ENCODE measurements at regions not wholly inside any gene's neighbourhood (a gene's known extent, or its start where the extent isn't known, plus 50 kb on each side); places are given as distances from the start of the nearest gene placed in this dataset.
A peak's percentile ranks its signal among the peaks of the same experiment; 100 is the strongest.
"Not testable (repeated sequence)": the region's sequence is repeated elsewhere in the genome, so short reads cannot be mapped to it uniquely, and the experiment has no call there.

- DNase-seq (ENCODE audit: low read depth in 2 of 2) = no peak
Observed at GRCh38 chr15:31219221-31219620, 107.4 kb upstream of the KLF13 start.

- no peak for DNase-seq (ENCODE audit: low read depth in 2 of 2)
Observed at GRCh38 chr15:31221936-31222515, 104.6 kb upstream of the KLF13 start.

DNA sequence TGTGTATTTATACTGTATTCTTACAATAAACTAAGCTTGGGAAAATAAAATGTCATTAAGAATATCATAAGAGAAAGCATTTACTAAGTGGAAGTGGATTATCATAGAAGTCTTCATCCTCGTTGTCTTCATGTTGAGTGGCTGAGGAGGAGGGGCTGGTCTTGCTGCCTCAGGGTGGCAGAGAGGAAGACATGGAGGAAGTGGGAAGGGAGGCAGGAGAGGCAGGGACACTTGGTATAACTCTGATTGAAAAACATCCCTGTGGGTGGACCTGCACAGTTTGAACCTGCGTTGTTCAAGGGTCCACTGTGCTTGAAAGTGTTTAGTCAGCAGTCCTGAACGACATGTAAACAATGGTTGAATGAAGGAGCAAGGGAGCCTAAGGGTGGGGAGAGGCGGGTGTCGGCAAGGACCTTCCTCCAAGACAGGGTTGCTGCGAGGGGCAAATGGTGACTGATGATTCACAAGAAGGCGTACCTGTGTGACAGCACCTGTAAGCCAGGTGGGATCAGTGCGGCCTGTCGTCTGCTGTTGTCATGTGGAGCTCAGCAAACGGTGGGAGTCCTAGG is 103.8 kb upstream of the KLF13 start:
- DNase-seq (ENCODE audit: low read depth in 2 of 2) = no peak

DNA sequence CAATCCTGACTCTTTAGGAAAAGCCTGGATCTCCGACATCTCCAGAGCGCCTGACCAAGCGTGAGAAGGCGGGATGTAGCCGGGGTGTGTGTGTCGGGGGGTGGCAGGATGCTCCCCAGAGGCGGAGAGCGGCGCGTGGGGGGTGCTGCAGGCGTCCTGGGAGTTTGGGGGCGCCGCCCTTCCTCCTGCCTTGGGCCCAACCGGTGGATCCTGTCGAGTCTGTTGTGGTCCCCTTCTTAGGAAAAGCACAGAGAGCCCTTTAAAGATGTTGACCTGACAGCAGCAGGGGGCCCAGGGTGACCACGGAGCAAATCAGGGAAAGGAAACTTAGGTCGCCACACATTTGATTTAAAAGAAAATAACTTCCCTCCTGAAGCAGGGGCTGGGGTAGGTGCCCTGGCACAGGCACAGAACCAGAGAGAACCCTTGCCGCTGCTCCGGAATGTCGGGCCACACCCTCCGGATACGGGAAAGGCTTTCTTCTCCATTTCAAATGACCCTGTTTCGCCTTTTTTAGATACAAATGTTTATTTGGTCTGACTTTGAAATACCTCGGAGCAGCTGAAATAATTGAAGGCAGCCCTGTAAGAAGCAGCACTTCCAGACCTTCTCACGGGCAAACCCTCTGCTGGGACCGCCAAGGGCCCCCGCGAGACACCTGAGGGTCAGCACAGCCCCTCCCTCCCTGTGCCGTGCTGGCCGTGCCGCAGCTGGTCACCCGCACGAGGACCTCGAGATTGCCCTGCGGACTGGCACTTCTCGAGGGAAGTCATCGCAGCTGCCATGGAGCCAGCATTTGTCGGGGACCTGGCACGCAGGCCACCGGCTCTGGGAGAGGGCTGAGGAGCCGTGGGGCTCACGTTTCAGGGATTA is 102.9 kb upstream of the KLF13 start:
- no peak for DNase-seq (ENCODE audit: low read depth in 2 of 2)

DNA sequence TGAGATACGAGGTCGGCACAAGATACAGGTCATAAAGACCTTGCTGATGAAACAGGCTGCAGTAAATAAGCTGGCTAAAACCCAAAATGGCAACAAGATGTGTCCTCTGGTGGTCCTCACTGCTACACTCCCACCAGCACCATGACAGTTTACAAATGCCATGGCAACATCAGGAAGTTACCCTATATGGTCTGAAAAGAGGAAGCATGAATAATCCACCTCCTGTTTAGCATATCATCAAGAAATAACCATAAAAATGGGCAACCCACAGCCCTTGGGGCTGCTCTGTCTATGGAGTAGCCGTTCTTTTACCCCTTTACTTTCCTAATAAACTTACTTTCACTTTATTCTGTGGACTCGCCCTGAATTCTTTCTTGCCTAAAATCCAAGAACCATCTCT is 102.0 kb upstream of the KLF13 start:
- not testable (repeated sequence) for DNase-seq (ENCODE audit: low read depth in 2 of 2)

DNA sequence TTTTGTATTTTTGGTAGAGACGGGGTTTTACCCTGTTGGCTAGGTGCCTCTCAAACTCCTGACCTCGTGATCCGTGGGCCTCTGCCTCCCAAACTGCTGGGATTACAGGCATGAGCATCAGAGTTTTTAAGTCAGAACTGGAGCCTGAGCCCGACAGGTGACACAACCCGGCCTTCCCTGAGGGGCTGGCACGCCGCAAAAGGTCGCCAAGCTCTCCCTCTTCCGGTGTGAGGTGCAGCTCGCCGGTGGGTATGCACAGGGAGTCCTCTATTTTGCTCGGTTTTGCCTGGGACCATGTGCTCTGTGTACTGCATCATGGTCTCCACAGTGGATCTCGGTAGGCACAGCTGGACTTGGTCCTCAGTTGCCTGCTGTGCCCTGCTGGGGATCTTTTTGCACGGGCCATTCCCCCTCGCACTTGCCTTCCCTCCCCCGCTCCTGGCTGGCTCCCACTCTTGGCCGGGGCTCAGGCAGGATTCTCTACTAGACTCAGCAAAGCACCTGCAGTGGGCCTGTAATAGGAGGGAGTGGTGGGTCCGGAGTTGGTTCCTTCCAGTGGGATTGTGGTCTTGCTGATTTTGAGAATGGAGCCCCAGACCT is 101.2 kb upstream of the KLF13 start:
- DNase-seq (ENCODE audit: low read depth in 2 of 2) = no peak

GRCh38 chr15:31226021-31226420 is 100.6 kb upstream of the KLF13 start:
- no peak for DNase-seq (ENCODE audit: low read depth in 2 of 2)

DNA sequence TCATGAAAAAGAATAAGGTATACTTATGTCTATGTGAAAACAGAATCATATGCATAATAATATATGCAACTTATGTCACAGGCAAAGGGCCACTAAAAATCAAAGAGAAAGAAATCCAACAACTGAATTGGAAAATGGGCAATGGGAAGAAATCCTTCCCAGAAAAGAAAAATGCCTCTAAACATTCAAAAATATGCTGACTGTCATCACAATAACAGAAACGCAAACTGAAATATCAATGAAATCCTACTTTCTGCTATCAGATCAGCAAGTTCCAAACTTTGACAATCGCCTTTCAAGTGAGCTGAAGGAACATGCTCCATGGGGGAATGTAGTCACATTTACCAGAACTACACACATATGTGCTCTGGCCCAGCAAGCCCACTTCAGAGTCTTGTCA is 99.4 kb upstream of the KLF13 start:
- no peak for DNase-seq (ENCODE audit: low read depth in 2 of 2)

DNA sequence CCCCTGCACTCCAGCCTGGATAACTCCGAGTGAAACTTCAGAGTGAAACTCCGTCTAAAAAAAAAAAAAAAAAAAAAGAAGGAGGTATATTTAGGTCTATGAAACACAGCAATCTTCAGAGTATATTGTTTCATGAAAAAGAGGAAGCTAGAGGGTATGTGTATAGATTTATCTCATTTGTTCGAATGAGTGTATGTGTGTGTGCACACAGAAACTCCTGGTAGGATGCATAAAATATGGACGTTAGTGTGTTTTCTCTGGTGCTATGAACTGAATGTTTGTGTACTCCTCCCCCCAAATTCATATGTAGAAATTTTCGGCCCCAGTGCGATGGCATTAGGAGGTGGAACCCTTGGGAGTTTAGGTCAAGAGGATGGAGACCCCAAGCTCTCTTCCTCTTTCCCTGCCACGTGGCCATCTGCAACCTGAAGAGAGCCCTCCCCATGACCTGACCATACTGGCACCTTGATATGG is 98.6 kb upstream of the KLF13 start:
- DNase-seq (ENCODE audit: low read depth in 2 of 2) = no peak

- DNase-seq (ENCODE audit: low read depth in 2 of 2) = no peak
Observed at GRCh38 chr15:31228980-31229826, 97.4 kb upstream of the KLF13 start.

DNA sequence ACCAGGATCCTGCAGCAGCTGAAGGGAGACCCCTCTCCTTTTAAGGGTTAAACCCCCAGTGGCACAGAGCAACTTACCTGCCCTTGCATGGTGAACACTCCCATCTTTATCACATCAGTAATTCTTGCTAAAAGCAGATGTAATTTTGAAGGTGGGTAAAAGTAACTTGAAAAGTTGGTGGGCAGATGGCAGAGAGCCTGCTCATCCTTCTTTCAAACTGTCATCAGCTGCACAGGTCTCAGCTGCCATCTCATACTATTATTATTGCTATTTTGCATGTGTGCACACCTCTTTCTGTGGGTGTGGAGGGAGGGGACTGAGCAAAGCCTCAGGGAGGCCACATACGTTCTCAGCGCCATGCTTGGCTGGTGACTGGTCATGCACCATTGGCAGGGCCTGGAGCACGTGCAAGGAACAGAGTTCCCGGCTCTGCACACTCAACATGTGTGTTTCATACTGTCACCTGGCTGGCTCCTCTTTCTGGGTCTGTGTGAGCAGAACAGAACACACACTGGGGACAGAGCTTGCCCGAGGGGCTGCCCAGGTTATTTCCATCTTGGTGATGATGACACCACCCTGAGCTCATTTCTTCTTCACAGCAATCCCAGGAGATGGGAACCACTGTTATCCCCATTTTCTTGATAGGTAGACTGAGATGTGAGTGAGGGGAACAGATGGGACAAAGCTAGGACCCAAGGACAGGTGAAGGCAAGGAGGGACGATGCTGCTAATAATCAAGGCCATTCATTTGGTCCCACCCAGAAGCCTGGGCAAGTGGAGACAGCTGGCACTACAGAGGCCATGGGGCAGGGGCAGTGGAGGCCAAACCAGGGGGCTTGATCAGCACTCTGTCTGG is 95.8 kb upstream of the KLF13 start:
- DNase-seq (ENCODE audit: low read depth in 2 of 2) = no peak

GRCh38 chr15:31234815-31235214 is 91.8 kb upstream of the KLF13 start:
- no peak for DNase-seq (ENCODE audit: low read depth in 2 of 2)

DNA sequence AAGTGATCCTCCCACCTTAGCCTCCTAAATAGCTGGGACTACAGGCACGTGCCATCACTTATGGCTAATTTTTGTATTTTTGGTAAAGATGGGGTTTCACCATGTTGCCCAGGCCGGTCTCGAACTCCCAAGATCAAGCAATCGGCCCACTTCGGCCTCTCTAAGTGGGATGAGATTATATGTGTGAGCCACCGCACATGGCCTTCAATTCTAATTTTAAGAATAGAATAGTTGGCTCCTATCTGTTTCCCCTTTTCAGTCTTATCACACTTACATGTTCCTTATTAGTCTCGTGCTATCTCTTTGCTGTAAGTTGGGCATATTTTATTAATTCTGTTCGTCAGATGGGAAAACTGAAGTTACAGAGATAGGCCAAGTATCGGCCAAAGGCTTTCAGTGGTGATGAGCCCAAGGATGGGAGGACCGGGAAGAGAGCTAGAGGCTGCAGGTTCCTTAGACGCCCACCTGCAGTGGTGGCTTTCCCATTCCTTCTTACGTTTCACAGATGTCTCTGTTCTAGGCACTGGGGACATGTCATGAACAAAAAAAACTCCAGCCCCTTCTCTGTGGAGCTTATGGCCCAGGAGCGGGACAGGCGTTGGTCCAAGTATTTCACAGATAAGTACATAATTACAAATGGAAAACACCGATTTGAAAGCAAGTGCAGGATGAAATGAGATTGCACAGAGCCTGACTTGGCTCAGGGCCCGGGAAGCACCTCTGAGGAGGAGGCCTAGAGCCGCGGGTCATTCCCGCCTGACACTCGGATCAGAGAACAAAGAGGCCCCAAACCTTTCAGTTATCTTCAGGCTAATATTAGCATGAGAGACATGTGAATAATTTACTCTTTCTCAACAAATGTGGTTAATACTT is 91.1 kb upstream of the KLF13 start:
- DNase-seq (ENCODE audit: low read depth in 2 of 2) = no peak

GRCh38 chr15:31236184-31237042 is 90.2 kb upstream of the KLF13 start:
- DNase-seq (ENCODE audit: low read depth in 2 of 2) = peak; percentile 93 to 94

- no peak for DNase-seq (ENCODE audit: low read depth in 2 of 2)
Observed at GRCh38 chr15:31237043-31237324, 89.7 kb upstream of the KLF13 start.

GRCh38 chr15:31238906-31239305 is 87.7 kb upstream of the KLF13 start:
- DNase-seq (ENCODE audit: low read depth in 2 of 2) = no peak

GRCh38 chr15:31239409-31239808 is 87.2 kb upstream of the KLF13 start:
- DNase-seq (ENCODE audit: low read depth in 2 of 2) = no peak

DNA sequence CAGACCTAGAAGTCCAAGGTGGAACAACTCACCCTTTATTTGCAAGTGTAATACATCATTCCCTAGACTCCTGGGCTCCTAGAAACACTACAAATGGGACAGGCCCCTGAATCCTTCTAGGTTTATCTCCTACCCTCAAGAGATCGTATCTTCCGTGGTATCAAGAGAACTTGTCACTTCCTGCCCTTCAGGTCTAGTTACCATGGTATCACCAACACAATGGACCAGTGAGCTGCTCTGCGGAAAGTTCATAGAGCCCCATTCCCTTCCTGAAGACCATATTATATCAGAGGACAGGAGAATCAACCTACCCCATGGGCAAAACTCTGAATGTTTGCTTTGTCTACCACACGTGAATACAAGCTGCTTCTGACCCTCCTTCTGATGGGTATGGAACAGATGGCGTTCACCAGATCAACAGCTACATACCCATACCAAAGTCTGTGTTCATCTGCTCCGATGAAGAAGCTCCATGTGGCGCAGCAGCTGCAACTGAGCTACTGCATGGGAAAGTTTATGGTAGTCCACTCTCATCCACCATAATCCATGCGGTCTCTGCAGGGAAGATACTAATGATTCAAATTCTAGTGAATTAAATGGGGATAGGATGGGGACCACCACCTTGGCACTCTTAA is 84.6 kb upstream of the KLF13 start:
- no peak for DNase-seq (ENCODE audit: low read depth in 2 of 2)

- no peak for DNase-seq (ENCODE audit: low read depth in 2 of 2)
Observed at GRCh38 chr15:31243895-31244294, 82.7 kb upstream of the KLF13 start.

Measured in fibroblast of skin of left biceps (primary cell).